OCI-LY3 (cell line): ENCODE measurements at regions not wholly inside any gene's neighbourhood (a gene's known extent, or its start where the extent isn't known, plus 50 kb on each side); places are given as distances from the start of the nearest gene placed in this dataset.

Experiments used
- CTCF ChIP-seq: fragments of 200-600, 300-600 bp; sonication (generic); IDR thresholded peaks from 2 replicates; pipeline ENCODE4 v1.5.1; 2014; ENCODE audit warnings: antibody characterized with exemption, low read length, low read depth
- EZH2phosphoT487 ChIP-seq: fragments of 200-600 bp; shearing (Covaris generic); IDR thresholded peaks from 2 replicates; pipeline ENCODE4 v1.6.1; 2018; ENCODE audit warnings: antibody characterized with exemption, mixed run types, low read depth

- no peak for TF ChIP-seq EZH2phosphoT487
- TF ChIP-seq CTCF = no peak
Observed at GRCh38 chr3:168678730-168679129, 583.0 kb upstream of the GOLIM4 start.
